ENCODE measurements at regions not wholly inside any gene's neighbourhood (a gene's known extent, or its start where the extent isn't known, plus 50 kb on each side); places are given as distances from the start of the nearest gene placed in this dataset.

DNA sequence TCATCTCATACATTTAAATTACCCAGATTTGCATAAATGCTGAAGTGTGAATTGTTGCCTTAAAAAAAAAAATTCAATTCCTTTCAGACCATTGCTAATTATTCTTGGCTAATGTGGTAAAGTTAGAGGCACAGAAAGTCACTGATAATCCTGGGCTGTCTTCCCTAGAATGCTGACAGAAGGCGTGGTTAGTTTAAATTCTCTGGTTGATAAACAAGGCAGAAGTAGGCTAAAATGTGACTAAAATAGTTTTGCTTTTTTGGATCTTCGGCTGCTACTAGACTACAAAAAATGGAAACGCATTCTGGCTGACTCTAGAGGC is 193.7 kb downstream of the OTOL1 start:
- TF ChIP-seq CTCF (conservative IDR thresholded peaks at IDR 0.05 in 1 of 2, IDR thresholded peaks at IDR 0.05 in 1 of 2; ENCODE audit: low read depth in 1 of 2, low read length in 2 of 2) (no peak), EZH2 (IDR thresholded peaks at IDR 0.05; ENCODE audit: low read length, missing control alignments) (no peak)
